Stimulated activated CD4-positive, alpha-beta T cell treated with anti-CD3 and anti-CD28 coated beads, Interleukin-12 subunit alpha, Interleukin-12 subunit beta, amount 100 ng/mL, for 48 hours (primary cell): ENCODE measurements at regions not wholly inside any gene's neighbourhood (a gene's known extent, or its start where the extent isn't known, plus 50 kb on each side); places are given as distances from the start of the nearest gene placed in this dataset.

Experiments
- DNase-seq, 3 donors: peaks; one replicate each; pipeline ENCODE4 v3.0.0-alpha.2; 2020; ENCODE audit warnings: low read depth in 2 of 3, low spot score in 1 of 3

- DNase-seq = no peak
These were observed 73.0 kb upstream of the NTM start for GRCh38 chr11:131297441-131297840.

- no peak for DNase-seq
These were observed 70.6 kb upstream of the NTM start for GRCh38 chr11:131299598-131300438.

- no peak for DNase-seq
These were observed 70.0 kb upstream of the NTM start for GRCh38 chr11:131300439-131300717.

- DNase-seq = no peak
These were observed 69.1 kb upstream of the NTM start for GRCh38 chr11:131301306-131301705.

GRCh38 chr11:131302836-131303235 lies 67.6 kb upstream of the NTM start:
- no peak for DNase-seq

GRCh38 chr11:131303611-131304119 lies 66.8 kb upstream of the NTM start:
- no peak for DNase-seq

- DNase-seq = no peak
These were observed 65.4 kb upstream of the NTM start for GRCh38 chr11:131305005-131305404.

GRCh38 chr11:131307506-131307905 lies 62.9 kb upstream of the NTM start:
- no peak for DNase-seq

GRCh38 chr11:131309776-131310175 lies 60.6 kb upstream of the NTM start:
- DNase-seq = no peak

- no peak for DNase-seq
These were observed 58.5 kb upstream of the NTM start for GRCh38 chr11:131311776-131312514.
